ENCODE measurements at regions not wholly inside any gene's neighbourhood (a gene's known extent, or its start where the extent isn't known, plus 50 kb on each side); places are given as distances from the start of the nearest gene placed in this dataset.

DNA sequence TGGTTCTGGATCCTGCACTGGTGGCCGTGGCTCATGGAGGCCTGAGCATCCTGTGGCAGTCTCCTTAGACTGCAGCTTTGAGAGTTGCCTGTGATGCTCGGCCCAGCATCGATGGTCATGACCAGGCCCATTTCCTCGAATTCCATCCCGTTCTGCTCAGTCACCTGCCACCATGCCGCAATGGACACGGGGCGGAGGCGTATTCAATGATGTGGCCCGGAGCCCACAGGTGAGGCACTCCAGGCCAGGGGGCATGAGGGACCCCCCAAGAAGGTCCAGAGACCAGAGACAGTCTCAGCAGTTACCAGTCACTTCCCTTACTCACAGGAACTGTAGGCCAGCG, 53.6 kb downstream of the SHANK2 start:
- DNase-seq (ENCODE audit: low spot score), result no peak
- intact Hi-C loops (cut with DNase I), result no loop called here
- TF ChIP-seq POLR2AphosphoS5 (IDR thresholded peaks at IDR 0.05) (no peak), POLR2A (IDR thresholded peaks at IDR 0.05) (no peak)
- TF ChIP-seq, protein P1, sequence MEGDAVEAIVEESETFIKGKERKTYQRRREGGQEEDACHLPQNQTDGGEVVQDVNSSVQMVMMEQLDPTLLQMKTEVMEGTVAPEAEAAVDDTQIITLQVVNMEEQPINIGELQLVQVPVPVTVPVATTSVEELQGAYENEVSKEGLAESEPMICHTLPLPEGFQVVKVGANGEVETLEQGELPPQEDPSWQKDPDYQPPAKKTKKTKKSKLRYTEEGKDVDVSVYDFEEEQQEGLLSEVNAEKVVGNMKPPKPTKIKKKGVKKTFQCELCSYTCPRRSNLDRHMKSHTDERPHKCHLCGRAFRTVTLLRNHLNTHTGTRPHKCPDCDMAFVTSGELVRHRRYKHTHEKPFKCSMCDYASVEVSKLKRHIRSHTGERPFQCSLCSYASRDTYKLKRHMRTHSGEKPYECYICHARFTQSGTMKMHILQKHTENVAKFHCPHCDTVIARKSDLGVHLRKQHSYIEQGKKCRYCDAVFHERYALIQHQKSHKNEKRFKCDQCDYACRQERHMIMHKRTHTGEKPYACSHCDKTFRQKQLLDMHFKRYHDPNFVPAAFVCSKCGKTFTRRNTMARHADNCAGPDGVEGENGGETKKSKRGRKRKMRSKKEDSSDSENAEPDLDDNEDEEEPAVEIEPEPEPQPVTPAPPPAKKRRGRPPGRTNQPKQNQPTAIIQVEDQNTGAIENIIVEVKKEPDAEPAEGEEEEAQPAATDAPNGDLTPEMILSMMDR (IDR thresholded peaks at IDR 0.05), result no peak
- Histone ChIP-seq H3K9me3 (no peaks in the 10 kb centered on the region), H3K4me1 (replicated peaks) (no peaks in the 10 kb centered on the region), H3K27ac (no peak overlapping the region), H3K36me3 (no peaks in the 10 kb centered on the region), H3K27me3 (replicated peaks; ENCODE audit: insufficient read depth) (no peaks in the 10 kb centered on the region), H3K4me3 (no peak overlapping the region)
- 94% methylated on average over 11 of the region's 11 CpGs for WGBS

DNA sequence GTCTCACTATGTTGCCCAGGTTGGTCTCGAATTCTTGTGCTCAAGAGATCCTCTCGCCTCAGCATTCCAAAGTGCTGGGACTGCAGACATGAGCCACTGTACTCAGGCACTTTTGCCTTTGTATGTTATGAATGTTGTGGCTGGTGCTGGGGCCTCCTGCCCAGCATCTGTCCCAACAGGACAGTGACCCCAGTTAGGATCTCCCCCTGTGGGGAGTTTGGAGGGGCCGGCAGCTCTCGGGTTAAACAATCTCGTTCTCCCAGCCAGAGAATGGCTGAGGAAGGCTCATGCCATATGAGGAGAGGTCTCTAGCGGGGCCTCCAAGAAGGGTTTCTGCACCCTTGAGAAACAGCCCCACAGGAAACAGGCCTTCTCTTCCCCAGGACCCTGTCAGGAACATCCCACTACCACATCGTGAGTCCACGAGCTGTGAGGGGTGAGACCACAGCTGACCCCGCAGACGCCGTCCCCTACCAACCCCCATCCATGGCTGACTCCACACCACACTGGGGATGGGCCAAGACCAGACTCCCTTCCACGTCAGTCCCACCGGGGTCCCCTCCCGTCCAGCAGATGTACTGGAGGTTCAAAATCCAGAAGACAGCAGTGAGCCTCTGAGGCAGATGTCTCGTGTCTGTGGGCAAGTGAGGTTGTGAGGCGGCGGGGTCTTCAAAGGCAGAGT, 54.1 kb downstream of the SHANK2 start:
- Histone ChIP-seq H3K27me3 (replicated peaks; ENCODE audit: insufficient read depth) (no peaks in the 10 kb centered on the region), H3K4me3 (no peak overlapping the region), H3K4me1 (replicated peaks) (no peaks in the 10 kb centered on the region), H3K36me3 (no peaks in the 10 kb centered on the region), H3K27ac (no peak overlapping the region), H3K9me3 (no peaks in the 10 kb centered on the region)
- no peak for DNase-seq (ENCODE audit: low spot score)
- intact Hi-C loops (cut with DNase I), result no loop called here
- WGBS, result 94% methylated on average over 17 of the region's 17 CpGs
- no peak for TF ChIP-seq POLR2AphosphoS5 (IDR thresholded peaks at IDR 0.05)
- no peak for TF ChIP-seq POLR2A (IDR thresholded peaks at IDR 0.05)
- TF ChIP-seq, protein P1 (IDR thresholded peaks at IDR 0.05), result no peak

DNA sequence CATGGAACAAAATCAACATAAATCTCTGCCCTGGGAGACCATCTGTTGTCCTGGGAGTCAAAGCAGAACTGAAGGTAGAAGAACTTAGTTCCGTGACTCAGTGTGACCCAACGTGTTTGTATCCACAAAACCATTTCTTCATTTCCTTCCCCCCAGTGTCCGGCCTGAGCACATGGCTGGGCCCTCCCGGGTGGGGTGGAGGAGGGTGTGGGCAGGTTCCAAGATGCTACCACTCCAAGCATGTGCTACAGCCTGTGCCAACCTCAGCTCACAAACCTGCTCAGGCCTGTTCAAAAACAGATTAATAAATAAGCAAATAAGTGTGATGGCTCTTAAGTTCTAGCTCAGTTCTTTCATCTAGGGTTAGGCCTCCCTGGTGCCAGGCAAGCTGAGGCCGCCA, 55.3 kb downstream of the SHANK2 start:
- Histone ChIP-seq H3K27ac (no peak overlapping the region), H3K9me3 (no peaks in the 10 kb centered on the region), H3K27me3 (replicated peaks; ENCODE audit: insufficient read depth) (no peaks in the 10 kb centered on the region), H3K36me3 (no peaks in the 10 kb centered on the region), H3K4me1 (replicated peaks) (no peaks in the 10 kb centered on the region), H3K4me3 (no peak overlapping the region)
- WGBS, result 56% methylated on average over 5 of the region's 5 CpGs
- intact Hi-C loops (cut with DNase I), result no loop called here
- TF ChIP-seq, protein P1 (IDR thresholded peaks at IDR 0.05), result no peak
- TF ChIP-seq POLR2AphosphoS5 (IDR thresholded peaks at IDR 0.05), result no peak
- TF ChIP-seq POLR2A (IDR thresholded peaks at IDR 0.05), result no peak
- DNase-seq (ENCODE audit: low spot score), result no peak

DNA sequence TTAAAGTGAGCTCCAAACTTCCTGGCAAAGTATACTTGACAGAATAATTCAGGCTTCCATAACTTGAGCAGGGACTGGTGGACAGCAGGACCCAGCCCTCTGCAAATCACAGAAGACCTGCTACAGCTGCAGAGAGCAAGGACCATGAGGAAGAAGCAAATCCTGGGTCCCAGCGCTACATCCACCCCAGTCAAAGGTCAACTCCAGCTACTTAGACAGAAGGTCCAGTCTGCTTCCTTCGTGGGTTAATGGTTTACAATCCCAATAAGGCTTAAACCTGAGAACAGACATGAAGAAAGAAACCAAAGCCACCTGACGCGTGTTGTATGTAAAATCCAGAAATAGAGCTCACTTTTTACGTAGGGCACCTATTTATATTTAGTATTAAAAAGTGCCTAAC, 57.7 kb downstream of the SHANK2 start:
- Histone ChIP-seq H3K36me3 (no peaks in the 10 kb centered on the region), H3K27ac (no peak overlapping the region), H3K9me3 (no peaks in the 10 kb centered on the region), H3K4me3 (no peak overlapping the region), H3K4me1 (replicated peaks) (no peaks in the 10 kb centered on the region), H3K27me3 (replicated peaks; ENCODE audit: insufficient read depth) (no peaks in the 10 kb centered on the region)
- 96% methylated on average over 5 of the region's 5 CpGs for WGBS
- TF ChIP-seq POLR2A (IDR thresholded peaks at IDR 0.05) (no peak), POLR2AphosphoS5 (IDR thresholded peaks at IDR 0.05) (no peak)
- TF ChIP-seq, protein P1 (IDR thresholded peaks at IDR 0.05), result no peak
- intact Hi-C loops (cut with DNase I), result no loop called here
- DNase-seq (ENCODE audit: low spot score), result no peak

DNA sequence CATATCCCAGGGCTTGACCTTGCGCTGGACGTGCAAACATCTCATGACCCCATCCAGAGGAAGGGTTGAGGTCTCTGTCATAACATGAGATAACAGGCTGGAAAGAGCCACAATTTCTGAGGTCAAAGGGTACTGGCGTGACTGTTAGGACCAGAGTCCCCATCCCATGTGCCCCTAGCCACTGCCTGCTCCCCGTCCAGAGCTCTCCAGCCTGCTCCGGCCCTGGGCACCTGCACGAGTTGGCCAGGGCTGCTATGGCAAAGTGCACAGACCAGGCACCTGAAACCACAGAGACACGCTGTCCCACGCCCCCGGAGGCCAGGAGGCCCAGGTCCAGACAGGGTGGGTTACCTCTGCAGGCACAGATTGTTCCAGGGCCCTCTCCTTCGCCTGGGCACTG, 58.9 kb downstream of the SHANK2 start:
- DNase-seq (ENCODE audit: low spot score), result no peak
- TF ChIP-seq, protein P1 (IDR thresholded peaks at IDR 0.05), result no peak
- TF ChIP-seq POLR2A (IDR thresholded peaks at IDR 0.05) (no peak), POLR2AphosphoS5 (IDR thresholded peaks at IDR 0.05) (no peak)
- 92% methylated on average over 10 of the region's 10 CpGs for WGBS

More for the DNA sequence above, 58.9 kb downstream of the SHANK2 start:
- Histone ChIP-seq H3K9me3 (no peaks in the 10 kb centered on the region), H3K36me3 (no peaks in the 10 kb centered on the region), H3K4me1 (replicated peaks) (no peaks in the 10 kb centered on the region), H3K27me3 (replicated peaks; ENCODE audit: insufficient read depth) (no peaks in the 10 kb centered on the region), H3K4me3 (no peak overlapping the region), H3K27ac (no peak overlapping the region)
- intact Hi-C loops (cut with DNase I), result no loop called here
